Testis (tissue), 2 donors: ENCODE measurements at regions not wholly inside any gene's neighbourhood (a gene's known extent, or its start where the extent isn't known, plus 50 kb on each side); places are given as distances from the start of the nearest gene placed in this dataset.
A peak's percentile ranks its signal among the peaks of the same experiment; 100 is the strongest.

Experiments
- DNase-seq: peaks from one replicate; pipeline ENCODE4 v3.0.0-alpha.2; 2019
- H3K27ac ChIP-seq, 2 donors: fragments of 200-600 bp; sonication (generic); one replicate each; pipeline ENCODE4 v1.5.1; 2019
- H3K27me3 ChIP-seq: fragments of 200-600 bp; sonication (generic); one replicate; pipeline ENCODE4 v1.5.1; 2019
- H3K36me3 ChIP-seq: fragments of 200-600 bp; sonication (generic); one replicate; pipeline ENCODE4 v1.5.1; 2017; ENCODE audit warnings: low read depth; ENCODE audit errors: missing control alignments
- H3K4me1 ChIP-seq: fragments of 200-600 bp; sonication (generic); one replicate; pipeline ENCODE4 v1.5.1; 2019
- H3K4me3 ChIP-seq, 2 donors: fragments of 200-600 bp; sonication (generic); one replicate each; pipeline ENCODE4 v1.5.1; 2017 to 2019
- H3K9me3 ChIP-seq: fragments of 200-600 bp; sonication (generic); one replicate; pipeline ENCODE4 v1.5.1; 2017
- CTCF ChIP-seq, 3 experiments: fragments of 450-650 bp in 2 of 3; fragments of 200-600 bp in 1 of 3; sonication (generic) in 1 of 3; IDR thresholded peaks; one replicate each; pipeline ENCODE4 v1.5.1; 2016 to 2019; ENCODE audit warnings: antibody characterized with exemption in 3 of 3, mild to moderate bottlenecking in 2 of 3, moderate library complexity in 1 of 3
- POLR2A ChIP-seq: fragments of 450-650 bp; IDR thresholded peaks from one replicate; pipeline ENCODE4 v1.6.1; 2017; ENCODE audit warnings: antibody characterized with exemption, mild to moderate bottlenecking, moderate library complexity
- WGBS, 2 donors: methylation state at CpG; one replicate each; pipeline ENCODE4 v1.1.5; 2018; 5-methylcytosine and 5-hydroxymethylcytosine counted together
- intact Hi-C: fragments of 100-400 bp; cut with DNase I; formaldehyde crosslinking; loops from one replicate; pipeline ENCODE4 v1.15.1; 2023; ENCODE audit warnings: low total_unique reads

GRCh38 chr6:188821-189655, 103.2 kb upstream of the DUSP22 start:
- WGBS, 2 donors: 40 to 51% methylated on average over 13 of the region's 13 CpGs
- no peaks in the 10 kb centered on the region for H3K36me3 ChIP-seq
- H3K4me3 ChIP-seq: no peak overlapping the region
- peak; percentile 89 for DNase-seq
- peaks cover 3% of the 10 kb centered on the region for H3K4me1 ChIP-seq
- TF ChIP-seq CTCF (IDR thresholded peaks at IDR 0.05): peak; percentile 51 to 67 (median 61)
- TF ChIP-seq POLR2A: no peak
- H3K27ac ChIP-seq: peak overlapping the region; percentile 8 to 52
- no peaks in the 10 kb centered on the region for H3K27me3 ChIP-seq
- intact Hi-C loops: no loop called here
- H3K9me3 ChIP-seq: no peaks in the 10 kb centered on the region

GRCh38 chr6:189676-190075, 102.6 kb upstream of the DUSP22 start:
- no peaks in the 10 kb centered on the region for H3K27me3 ChIP-seq
- TF ChIP-seq CTCF (IDR thresholded peaks at IDR 0.05) (no peak), POLR2A (no peak)
- peak overlapping the region; percentile 8 to 52 for H3K27ac ChIP-seq
- peaks cover 3% of the 10 kb centered on the region for H3K4me1 ChIP-seq
- H3K9me3 ChIP-seq: no peaks in the 10 kb centered on the region
- 43% methylated on average over 8 of the region's 8 CpGs for WGBS, 2 donors
- intact Hi-C loops: no loop called here
- peak; percentile 14 for DNase-seq
- no peaks in the 10 kb centered on the region for H3K36me3 ChIP-seq
- H3K4me3 ChIP-seq: no peak overlapping the region

GRCh38 chr6:190596-191395, 101.5 kb upstream of the DUSP22 start:
- H3K27ac ChIP-seq: no peak overlapping the region
- no peak for TF ChIP-seq CTCF (IDR thresholded peaks at IDR 0.05)
- TF ChIP-seq POLR2A: no peak
- no peaks in the 10 kb centered on the region for H3K27me3 ChIP-seq
- peaks cover 8% of the 10 kb centered on the region for H3K4me1 ChIP-seq
- intact Hi-C loops: no loop called here
- no peaks in the 10 kb centered on the region for H3K9me3 ChIP-seq
- no peak overlapping the region for H3K4me3 ChIP-seq
- DNase-seq: peak; percentile 12
- WGBS, 2 donors: 88 to 92% methylated on average over 11 of the region's 11 CpGs
- no peaks in the 10 kb centered on the region for H3K36me3 ChIP-seq

- Histone ChIP-seq H3K27me3 (no peaks in the 10 kb centered on the region), H3K9me3 (no peaks in the 10 kb centered on the region), H3K27ac (no peak overlapping the region), H3K4me3 (no peak overlapping the region), H3K36me3 (no peaks in the 10 kb centered on the region), H3K4me1 (peaks cover 12% of the 10 kb centered on the region)
- 75 to 86% methylated on average over 4 to 11 of the region's 11 CpGs for WGBS, 2 donors
- TF ChIP-seq CTCF (IDR thresholded peaks at IDR 0.05): no peak
- TF ChIP-seq POLR2A: no peak
- intact Hi-C loops: loop anchor here (2.0 kb wide), 1 partner anchor 31 kb away; no protein-coding TSS in a partner anchor
- peak; percentile 5 for DNase-seq
Measured at GRCh38 chr6:191487-192312, 100.6 kb upstream of the DUSP22 start.
